Body of pancreas (tissue), 4 donors: ENCODE measurements at regions not wholly inside any gene's neighbourhood (a gene's known extent, or its start where the extent isn't known, plus 50 kb on each side); places are given as distances from the start of the nearest gene placed in this dataset.

Source experiments
- POLR2A ChIP-seq, 3 donors: fragments of 450-650 bp; IDR thresholded peaks; one replicate each; pipeline ENCODE4 v1.6.1; 2016; ENCODE audit warnings: antibody characterized with exemption in 3 of 3, mild to moderate bottlenecking in 2 of 3
- TF ChIP-seq, protein P1 (sequence below), 7 experiments: fragments of 450-650 bp in 4 of 7; fragments of 200-600 bp in 3 of 7; sonication (generic) in 3 of 7; IDR thresholded peaks; one replicate each; pipeline ENCODE4 v1.5.1; 2016 to 2019; ENCODE audit warnings: antibody characterized with exemption in 7 of 7

DNA sequence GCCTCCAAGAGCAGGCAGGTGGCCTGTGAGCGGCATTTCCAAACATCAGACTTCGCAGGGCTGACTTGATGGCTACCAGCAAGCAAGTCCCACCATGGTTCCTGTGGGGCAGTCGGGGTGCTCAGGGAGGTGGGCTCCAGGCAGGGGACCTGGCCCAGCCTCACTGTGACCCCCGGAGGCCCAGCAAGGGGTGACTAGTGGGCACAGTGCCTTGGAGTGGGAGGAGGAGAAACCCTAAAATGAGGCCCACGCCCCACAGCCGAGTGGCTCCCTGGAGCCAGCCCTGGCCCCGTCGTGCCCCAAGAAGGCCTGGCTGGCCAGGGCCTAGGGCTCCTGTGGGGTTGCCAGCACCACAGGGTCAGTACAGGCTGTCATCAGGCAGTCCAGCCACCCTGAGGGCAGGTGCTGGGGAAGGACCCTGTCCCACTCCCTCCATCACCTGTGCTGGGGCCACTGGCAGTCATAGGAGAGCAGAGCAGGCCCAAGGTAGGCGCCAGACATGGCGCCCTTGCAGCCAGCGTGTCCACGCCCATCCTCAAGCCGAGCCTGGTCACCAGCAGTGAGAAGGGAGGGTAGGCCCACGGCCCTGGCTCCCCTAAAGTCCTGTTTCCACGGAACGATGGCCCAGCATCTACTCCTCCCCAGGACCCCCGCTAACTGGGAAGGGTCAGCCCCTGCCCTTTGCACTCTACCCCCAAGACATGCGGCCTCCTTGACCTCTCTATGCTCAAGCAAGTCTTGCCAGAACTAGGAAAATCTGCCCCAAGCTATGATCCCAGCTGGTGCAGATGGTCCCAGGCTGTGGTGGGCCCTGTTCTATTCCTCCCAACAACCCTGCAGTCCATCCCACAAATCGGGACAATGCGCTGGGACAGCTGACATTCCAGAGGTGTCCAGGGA, 144.2 kb upstream of the C14orf180 start:
- TF ChIP-seq, protein P1, sequence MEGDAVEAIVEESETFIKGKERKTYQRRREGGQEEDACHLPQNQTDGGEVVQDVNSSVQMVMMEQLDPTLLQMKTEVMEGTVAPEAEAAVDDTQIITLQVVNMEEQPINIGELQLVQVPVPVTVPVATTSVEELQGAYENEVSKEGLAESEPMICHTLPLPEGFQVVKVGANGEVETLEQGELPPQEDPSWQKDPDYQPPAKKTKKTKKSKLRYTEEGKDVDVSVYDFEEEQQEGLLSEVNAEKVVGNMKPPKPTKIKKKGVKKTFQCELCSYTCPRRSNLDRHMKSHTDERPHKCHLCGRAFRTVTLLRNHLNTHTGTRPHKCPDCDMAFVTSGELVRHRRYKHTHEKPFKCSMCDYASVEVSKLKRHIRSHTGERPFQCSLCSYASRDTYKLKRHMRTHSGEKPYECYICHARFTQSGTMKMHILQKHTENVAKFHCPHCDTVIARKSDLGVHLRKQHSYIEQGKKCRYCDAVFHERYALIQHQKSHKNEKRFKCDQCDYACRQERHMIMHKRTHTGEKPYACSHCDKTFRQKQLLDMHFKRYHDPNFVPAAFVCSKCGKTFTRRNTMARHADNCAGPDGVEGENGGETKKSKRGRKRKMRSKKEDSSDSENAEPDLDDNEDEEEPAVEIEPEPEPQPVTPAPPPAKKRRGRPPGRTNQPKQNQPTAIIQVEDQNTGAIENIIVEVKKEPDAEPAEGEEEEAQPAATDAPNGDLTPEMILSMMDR (IDR thresholded peaks at IDR 0.05) = no peak
- no peak for TF ChIP-seq POLR2A (IDR thresholded peaks at IDR 0.05)
